DOHH2 (cell line): ENCODE measurements at regions not wholly inside any gene's neighbourhood (a gene's known extent, or its start where the extent isn't known, plus 50 kb on each side); places are given as distances from the start of the nearest gene placed in this dataset.

Experiments
- EZH2phosphoT487 ChIP-seq: fragments of 200-600 bp; sonication (generic); IDR thresholded peaks from 2 replicates; pipeline ENCODE4 v1.6.1; 2017; ENCODE audit warnings: borderline replicate concordance, mild to moderate bottlenecking, antibody characterized with exemption, low read length, moderate library complexity, mixed read lengths
- TF ChIP-seq, protein P1 (sequence below): fragments of 200-600 bp; sonication (generic); IDR thresholded peaks from one replicate; pipeline ENCODE4 v1.5.1; 2014; ENCODE audit warnings: antibody characterized with exemption, mild to moderate bottlenecking, low read depth, low read length; ENCODE audit not compliant: poor library complexity, severe bottlenecking

- TF ChIP-seq, protein P1, sequence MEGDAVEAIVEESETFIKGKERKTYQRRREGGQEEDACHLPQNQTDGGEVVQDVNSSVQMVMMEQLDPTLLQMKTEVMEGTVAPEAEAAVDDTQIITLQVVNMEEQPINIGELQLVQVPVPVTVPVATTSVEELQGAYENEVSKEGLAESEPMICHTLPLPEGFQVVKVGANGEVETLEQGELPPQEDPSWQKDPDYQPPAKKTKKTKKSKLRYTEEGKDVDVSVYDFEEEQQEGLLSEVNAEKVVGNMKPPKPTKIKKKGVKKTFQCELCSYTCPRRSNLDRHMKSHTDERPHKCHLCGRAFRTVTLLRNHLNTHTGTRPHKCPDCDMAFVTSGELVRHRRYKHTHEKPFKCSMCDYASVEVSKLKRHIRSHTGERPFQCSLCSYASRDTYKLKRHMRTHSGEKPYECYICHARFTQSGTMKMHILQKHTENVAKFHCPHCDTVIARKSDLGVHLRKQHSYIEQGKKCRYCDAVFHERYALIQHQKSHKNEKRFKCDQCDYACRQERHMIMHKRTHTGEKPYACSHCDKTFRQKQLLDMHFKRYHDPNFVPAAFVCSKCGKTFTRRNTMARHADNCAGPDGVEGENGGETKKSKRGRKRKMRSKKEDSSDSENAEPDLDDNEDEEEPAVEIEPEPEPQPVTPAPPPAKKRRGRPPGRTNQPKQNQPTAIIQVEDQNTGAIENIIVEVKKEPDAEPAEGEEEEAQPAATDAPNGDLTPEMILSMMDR: no peak
- no peak for TF ChIP-seq EZH2phosphoT487
These were observed 54.0 kb upstream of the ANKRD28 start for GRCh38 chr3:15851735-15852134.
